IPS-18c (cell line): ENCODE measurements at regions not wholly inside any gene's neighbourhood (a gene's known extent, or its start where the extent isn't known, plus 50 kb on each side); places are given as distances from the start of the nearest gene placed in this dataset.
"Not testable (repeated sequence)": the region's sequence is repeated elsewhere in the genome, so short reads cannot be mapped to it uniquely, and the experiment has no call there.

ENCODE experiments used
- H3K4me3 ChIP-seq: 2 replicates; pipeline ENCODE4 v1.7.0; 2013; ENCODE audit warnings: low read depth, mild to moderate bottlenecking, low read length, moderate library complexity; ENCODE audit not compliant: insufficient read depth
- H3K9me3 ChIP-seq: one replicate; pipeline ENCODE4 v1.6.1; 2013; ENCODE audit warnings: mild to moderate bottlenecking, low read length, moderate library complexity; ENCODE audit not compliant: control insufficient read depth, insufficient read depth

- H3K9me3 ChIP-seq = no peaks in the 10 kb centered on the region
- no peak overlapping the region for H3K4me3 ChIP-seq
These were observed 140.9 kb downstream of the RNF144B start for GRCh38 chr6:18527836-18528743.

GRCh38 chr6:18530201-18530600 is 143.1 kb downstream of the RNF144B start:
- no peaks in the 10 kb centered on the region for H3K9me3 ChIP-seq
- H3K4me3 ChIP-seq = no peak overlapping the region

GRCh38 chr6:18532139-18532538 is 145.0 kb downstream of the RNF144B start:
- no peaks in the 10 kb centered on the region for H3K9me3 ChIP-seq
- H3K4me3 ChIP-seq = no peak overlapping the region

- no peak overlapping the region for H3K4me3 ChIP-seq
- no peaks in the 10 kb centered on the region for H3K9me3 ChIP-seq
These were observed 146.6 kb downstream of the RNF144B start for GRCh38 chr6:18533793-18534192.

- H3K9me3 ChIP-seq = no peaks in the 10 kb centered on the region
- H3K4me3 ChIP-seq = no peak overlapping the region
These were observed 149.5 kb downstream of the RNF144B start for GRCh38 chr6:18536591-18537055.

- H3K9me3 ChIP-seq = no peaks in the 10 kb centered on the region
- H3K4me3 ChIP-seq = no peak overlapping the region
These were observed 151.2 kb downstream of the RNF144B start for GRCh38 chr6:18538315-18538714.

- Histone ChIP-seq H3K4me3 (no peak overlapping the region), H3K9me3 (no peaks in the 10 kb centered on the region)
These were observed 155.9 kb downstream of the RNF144B start for GRCh38 chr6:18543051-18543450.

GRCh38 chr6:18545142-18545541 is 158.0 kb downstream of the RNF144B start:
- H3K4me3 ChIP-seq, H3K9me3 ChIP-seq: not testable (repeated sequence)

GRCh38 chr6:18545726-18546125 is 158.6 kb downstream of the RNF144B start:
- Histone ChIP-seq H3K4me3 (no peak overlapping the region), H3K9me3 (no peaks in the 10 kb centered on the region)

- H3K9me3 ChIP-seq = no peaks in the 10 kb centered on the region
- H3K4me3 ChIP-seq = no peak overlapping the region
These were observed 163.0 kb downstream of the RNF144B start for GRCh38 chr6:18550119-18550518.

GRCh38 chr6:18551228-18551627 is 164.1 kb downstream of the RNF144B start:
- H3K4me3 ChIP-seq = no peak overlapping the region
- no peaks in the 10 kb centered on the region for H3K9me3 ChIP-seq

- Histone ChIP-seq H3K4me3 (no peak overlapping the region), H3K9me3 (no peaks in the 10 kb centered on the region)
These were observed 168.6 kb downstream of the RNF144B start for GRCh38 chr6:18555750-18556149.

GRCh38 chr6:18561037-18561750 is 174.0 kb downstream of the RNF144B start:
- H3K9me3 ChIP-seq = no peaks in the 10 kb centered on the region
- H3K4me3 ChIP-seq = no peak overlapping the region

GRCh38 chr6:18562726-18563125 is 175.6 kb downstream of the RNF144B start:
- no peak overlapping the region for H3K4me3 ChIP-seq
- H3K9me3 ChIP-seq = no peaks in the 10 kb centered on the region

- Histone ChIP-seq H3K9me3 (no peaks in the 10 kb centered on the region), H3K4me3 (no peak overlapping the region)
These were observed 177.6 kb downstream of the RNF144B start for GRCh38 chr6:18564775-18565174.

- H3K4me3 ChIP-seq = no peak overlapping the region
These were observed 178.1 kb downstream of the RNF144B start for GRCh38 chr6:18565231-18565630.

GRCh38 chr6:18567380-18567779 is 180.2 kb downstream of the RNF144B start:
- Histone ChIP-seq H3K4me3 (no peak overlapping the region), H3K9me3 (no peaks in the 10 kb centered on the region)

More at GRCh38 chr6:18565231-18565630, 178.1 kb downstream of the RNF144B start:
- H3K9me3 ChIP-seq = no peaks in the 10 kb centered on the region

- Histone ChIP-seq H3K4me3 (no peak overlapping the region), H3K9me3 (no peaks in the 10 kb centered on the region)
These were observed 190.3 kb downstream of the RNF144B start for GRCh38 chr6:18577491-18577890.
